ENCODE measurements at regions not wholly inside any gene's neighbourhood (a gene's known extent, or its start where the extent isn't known, plus 50 kb on each side); places are given as distances from the start of the nearest gene placed in this dataset.

- DNase-seq (ENCODE audit: low spot score) = no peak
Observed at GRCh38 chr1:222912730-222913129, 97.9 kb downstream of the DISP1 start.

- DNase-seq (ENCODE audit: low spot score) = no peak
Observed at GRCh38 chr1:222914861-222915632, 100.2 kb downstream of the DISP1 start.

- no peak for DNase-seq (ENCODE audit: low spot score)
Observed at GRCh38 chr1:222916100-222916499, 101.3 kb downstream of the DISP1 start.

- no peak for DNase-seq (ENCODE audit: low spot score)
Observed at GRCh38 chr1:222918801-222919477, 104.1 kb downstream of the DISP1 start.

GRCh38 chr1:222919478-222919865 is 104.6 kb downstream of the DISP1 start:
- no peak for DNase-seq (ENCODE audit: low spot score)

GRCh38 chr1:222920169-222920568 is 105.3 kb downstream of the DISP1 start:
- no peak for DNase-seq (ENCODE audit: low spot score)

- no peak for DNase-seq (ENCODE audit: low spot score)
Observed at GRCh38 chr1:222921945-222922344, 107.1 kb downstream of the DISP1 start.

- DNase-seq (ENCODE audit: low spot score) = no peak
Observed at GRCh38 chr1:222923506-222923905, 108.7 kb downstream of the DISP1 start.

GRCh38 chr1:222924136-222924706 is 109.4 kb downstream of the DISP1 start:
- DNase-seq (ENCODE audit: low spot score) = no peak

GRCh38 chr1:222926566-222926965 is 111.7 kb downstream of the DISP1 start:
- DNase-seq (ENCODE audit: low spot score) = no peak

GRCh38 chr1:222927031-222927430 is 112.2 kb downstream of the DISP1 start:
- DNase-seq (ENCODE audit: low spot score) = no peak

GRCh38 chr1:222928212-222928611 is 113.4 kb downstream of the DISP1 start:
- DNase-seq (ENCODE audit: low spot score) = peak; percentile 28

- DNase-seq (ENCODE audit: low spot score) = no peak
Observed at GRCh38 chr1:222930070-222930469, 115.2 kb downstream of the DISP1 start.

GRCh38 chr1:222931023-222931422 is 116.2 kb downstream of the DISP1 start:
- no peak for DNase-seq (ENCODE audit: low spot score)

- no peak for DNase-seq (ENCODE audit: low spot score)
Observed at GRCh38 chr1:222933273-222933672, 118.4 kb downstream of the DISP1 start.

GRCh38 chr1:222935239-222935900 is 120.5 kb downstream of the DISP1 start:
- DNase-seq (ENCODE audit: low spot score) = no peak

GRCh38 chr1:222936042-222936441 is 121.2 kb downstream of the DISP1 start:
- DNase-seq (ENCODE audit: low spot score) = no peak

- no peak for DNase-seq (ENCODE audit: low spot score)
Observed at GRCh38 chr1:222938986-222939385, 124.1 kb downstream of the DISP1 start.

GRCh38 chr1:222940095-222940494 is 125.3 kb downstream of the DISP1 start:
- DNase-seq (ENCODE audit: low spot score) = no peak

- DNase-seq (ENCODE audit: low spot score) = no peak
Observed at GRCh38 chr1:222940906-222941305, 126.1 kb downstream of the DISP1 start.

GRCh38 chr1:222941425-222941824 is 126.6 kb downstream of the DISP1 start:
- DNase-seq (ENCODE audit: low spot score) = no peak

GRCh38 chr1:222946436-222946835 is 131.6 kb downstream of the DISP1 start:
- DNase-seq (ENCODE audit: low spot score) = no peak

- no peak for DNase-seq (ENCODE audit: low spot score)
Observed at GRCh38 chr1:222948079-222948478, 133.2 kb downstream of the DISP1 start.

Measured in kidney capillary endothelial cell (primary cell).